HG03097 (cell line): ENCODE measurements at regions not wholly inside any gene's neighbourhood (a gene's known extent, or its start where the extent isn't known, plus 50 kb on each side); places are given as distances from the start of the nearest gene placed in this dataset.

Source experiments
- ATAC-seq: cut with Tn5 transposase; IDR thresholded peaks from one replicate; pipeline ENCODE4 v1.9.1; 2021; ENCODE audit not compliant: unreplicated experiment, low FRiP score

- ATAC-seq, result no peak
These were observed 52.4 kb upstream of the WDR26 start for GRCh38 chr1:224486801-224487583.

GRCh38 chr1:224488806-224489499 lies 54.4 kb upstream of the WDR26 start:
- no peak for ATAC-seq

- no peak for ATAC-seq
These were observed 55.2 kb upstream of the WDR26 start for GRCh38 chr1:224489534-224490365.

- ATAC-seq, result no peak
These were observed 56.2 kb upstream of the WDR26 start for GRCh38 chr1:224490549-224491537.

GRCh38 chr1:224492015-224492414 lies 57.4 kb upstream of the WDR26 start:
- no peak for ATAC-seq

GRCh38 chr1:224492632-224493031 lies 58.0 kb upstream of the WDR26 start:
- ATAC-seq, result no peak

GRCh38 chr1:224493269-224493668 lies 58.7 kb upstream of the WDR26 start:
- ATAC-seq, result no peak

- no peak for ATAC-seq
These were observed 59.7 kb upstream of the WDR26 start for GRCh38 chr1:224494343-224494742.

GRCh38 chr1:224495866-224496265 lies 61.3 kb upstream of the WDR26 start:
- no peak for ATAC-seq

- ATAC-seq, result no peak
These were observed 62.2 kb upstream of the WDR26 start for GRCh38 chr1:224496826-224497225.

GRCh38 chr1:224497714-224498573 lies 63.3 kb upstream of the WDR26 start:
- peak; percentile 85 for ATAC-seq

- no peak for ATAC-seq
These were observed 64.1 kb upstream of the WDR26 start for GRCh38 chr1:224498574-224499170.

- no peak for ATAC-seq
These were observed 64.6 kb upstream of the WDR26 start for GRCh38 chr1:224499204-224499603.

GRCh38 chr1:224500796-224501195 lies 66.2 kb upstream of the WDR26 start:
- ATAC-seq, result no peak

- no peak for ATAC-seq
These were observed 67.2 kb upstream of the WDR26 start for GRCh38 chr1:224501836-224502235.

- no peak for ATAC-seq
These were observed 68.0 kb upstream of the WDR26 start for GRCh38 chr1:224502459-224503160.

- ATAC-seq, result peak; percentile 92
These were observed 68.8 kb upstream of the WDR26 start for GRCh38 chr1:224503161-224504118.
